ENCODE measurements at regions not wholly inside any gene's neighbourhood (a gene's known extent, or its start where the extent isn't known, plus 50 kb on each side); places are given as distances from the start of the nearest gene placed in this dataset.

- Histone ChIP-seq H3K27me3 (ENCODE audit: insufficient read depth, poor library complexity, severe bottlenecking) (no peaks in the 10 kb centered on the region), H3K4me3 (replicated peaks; ENCODE audit: insufficient read depth, low read length) (no peak overlapping the region), H3K27ac (replicated peaks) (no peak overlapping the region)
- no peak for DNase-seq (ENCODE audit: low read depth in 1 of 2, low spot score in 1 of 2)
- TF ChIP-seq POLR2AphosphoS5 (IDR thresholded peaks at IDR 0.05; ENCODE audit: low read depth) (no peak), SPI1 (IDR thresholded peaks at IDR 0.05; ENCODE audit: borderline replicate concordance, low read depth) (no peak), GABPA (IDR thresholded peaks at IDR 0.05; ENCODE audit: low read depth) (no peak), CTCF (IDR thresholded peaks at IDR 0.05; ENCODE audit: insufficient read depth, low read length) (no peak), REST (IDR thresholded peaks at IDR 0.05; ENCODE audit: insufficient replicate concordance, low read depth) (no peak)
Observed at GRCh38 chr3:23704298-23704697, 101.5 kb upstream of the UBE2E1 start.

GRCh38 chr3:23706111-23706510, 99.6 kb upstream of the UBE2E1 start:
- no peak for TF ChIP-seq GABPA (IDR thresholded peaks at IDR 0.05; ENCODE audit: low read depth)
- TF ChIP-seq CTCF (IDR thresholded peaks at IDR 0.05; ENCODE audit: insufficient read depth, low read length) = no peak
- no peak for TF ChIP-seq SPI1 (IDR thresholded peaks at IDR 0.05; ENCODE audit: borderline replicate concordance, low read depth)
- TF ChIP-seq POLR2AphosphoS5 (IDR thresholded peaks at IDR 0.05; ENCODE audit: low read depth) = no peak
- TF ChIP-seq REST (IDR thresholded peaks at IDR 0.05; ENCODE audit: insufficient replicate concordance, low read depth) = no peak
- Histone ChIP-seq H3K4me3 (replicated peaks; ENCODE audit: insufficient read depth, low read length) (no peak overlapping the region), H3K27me3 (ENCODE audit: insufficient read depth, poor library complexity, severe bottlenecking) (no peaks in the 10 kb centered on the region), H3K27ac (replicated peaks) (no peak overlapping the region)
- DNase-seq (ENCODE audit: low read depth in 1 of 2, low spot score in 1 of 2) = no peak

GRCh38 chr3:23709987-23710386, 95.8 kb upstream of the UBE2E1 start:
- Histone ChIP-seq H3K27ac (replicated peaks) (no peak overlapping the region), H3K27me3 (ENCODE audit: insufficient read depth, poor library complexity, severe bottlenecking) (no peaks in the 10 kb centered on the region), H3K4me3 (replicated peaks; ENCODE audit: insufficient read depth, low read length) (no peak overlapping the region)
- DNase-seq (ENCODE audit: low read depth in 1 of 2, low spot score in 1 of 2) = no peak
- no peak for TF ChIP-seq SPI1 (IDR thresholded peaks at IDR 0.05; ENCODE audit: borderline replicate concordance, low read depth)
- no peak for TF ChIP-seq CTCF (IDR thresholded peaks at IDR 0.05; ENCODE audit: insufficient read depth, low read length)
- no peak for TF ChIP-seq POLR2AphosphoS5 (IDR thresholded peaks at IDR 0.05; ENCODE audit: low read depth)
- no peak for TF ChIP-seq GABPA (IDR thresholded peaks at IDR 0.05; ENCODE audit: low read depth)
- no peak for TF ChIP-seq REST (IDR thresholded peaks at IDR 0.05; ENCODE audit: insufficient replicate concordance, low read depth)
